ENCODE measurements at regions not wholly inside any gene's neighbourhood (a gene's known extent, or its start where the extent isn't known, plus 50 kb on each side); places are given as distances from the start of the nearest gene placed in this dataset.

- no peaks in the 10 kb centered on the region for H3K4me1 ChIP-seq
- no peaks in the 10 kb centered on the region for H3K36me3 ChIP-seq
- DNase-seq (no peak), ATAC-seq (ENCODE audit: low FRiP score in 2 of 2) (no peak)
- WGBS, 2 donors = 93% methylated on average over 3 of the region's 3 CpGs
- H3K9me3 ChIP-seq = no peaks in the 10 kb centered on the region
- TF ChIP-seq EP300 (IDR thresholded peaks at IDR 0.05) (no peak), POLR2A (IDR thresholded peaks at IDR 0.05) (no peak), POLR2AphosphoS5 (IDR thresholded peaks at IDR 0.05) (no peak), CTCF (IDR thresholded peaks at IDR 0.05) (no peak)
- no peak overlapping the region for H3K27ac ChIP-seq
- no peak overlapping the region for H3K4me3 ChIP-seq
- H3K27me3 ChIP-seq = no peaks in the 10 kb centered on the region
Measured at GRCh38 chr5:33059081-33059480, 348.0 kb downstream of the NPR3 start.

- ATAC-seq (ENCODE audit: low FRiP score in 2 of 2) (no peak), DNase-seq (no peak)
- Histone ChIP-seq H3K27ac (no peak overlapping the region), H3K4me1 (no peaks in the 10 kb centered on the region), H3K4me3 (no peak overlapping the region), H3K27me3 (no peaks in the 10 kb centered on the region), H3K9me3 (no peaks in the 10 kb centered on the region), H3K36me3 (no peaks in the 10 kb centered on the region)
- WGBS, 2 donors = 81 to 83% methylated on average over 3 of the region's 3 CpGs
- no peak for TF ChIP-seq EP300 (IDR thresholded peaks at IDR 0.05)
- no peak for TF ChIP-seq POLR2A (IDR thresholded peaks at IDR 0.05)
- no peak for TF ChIP-seq POLR2AphosphoS5 (IDR thresholded peaks at IDR 0.05)
- no peak for TF ChIP-seq CTCF (IDR thresholded peaks at IDR 0.05)
Measured at GRCh38 chr5:33065131-33065530, 354.0 kb downstream of the NPR3 start.

- Histone ChIP-seq H3K9me3 (no peaks in the 10 kb centered on the region), H3K36me3 (no peaks in the 10 kb centered on the region), H3K4me1 (no peaks in the 10 kb centered on the region), H3K27me3 (no peaks in the 10 kb centered on the region), H3K4me3 (no peak overlapping the region), H3K27ac (no peak overlapping the region)
- 23 to 42% methylated on average over 2 of the region's 2 CpGs for WGBS, 2 donors
- DNase-seq (no peak), ATAC-seq (ENCODE audit: low FRiP score in 2 of 2) (no peak)
- no peak for TF ChIP-seq POLR2AphosphoS5 (IDR thresholded peaks at IDR 0.05)
- TF ChIP-seq POLR2A (IDR thresholded peaks at IDR 0.05) = no peak
- TF ChIP-seq EP300 (IDR thresholded peaks at IDR 0.05) = no peak
- TF ChIP-seq CTCF (IDR thresholded peaks at IDR 0.05) = no peak
Measured at GRCh38 chr5:33067291-33067690, 356.2 kb downstream of the NPR3 start.

GRCh38 chr5:33068786-33069185, 357.7 kb downstream of the NPR3 start:
- no peak for TF ChIP-seq EP300 (IDR thresholded peaks at IDR 0.05)
- TF ChIP-seq CTCF (IDR thresholded peaks at IDR 0.05) = no peak
- no peak for TF ChIP-seq POLR2AphosphoS5 (IDR thresholded peaks at IDR 0.05)
- TF ChIP-seq POLR2A (IDR thresholded peaks at IDR 0.05) = no peak
- H3K4me1 ChIP-seq = no peaks in the 10 kb centered on the region
- ATAC-seq (ENCODE audit: low FRiP score in 2 of 2) = no peak
- no peaks in the 10 kb centered on the region for H3K9me3 ChIP-seq
- H3K27me3 ChIP-seq = no peaks in the 10 kb centered on the region
- DNase-seq = no peak
- H3K27ac ChIP-seq = no peak overlapping the region
- no peak overlapping the region for H3K4me3 ChIP-seq
- WGBS, 2 donors = 65 to 77% methylated on average over 1 of the region's 1 CpG
- no peaks in the 10 kb centered on the region for H3K36me3 ChIP-seq

GRCh38 chr5:33072296-33072695, 361.2 kb downstream of the NPR3 start:
- TF ChIP-seq POLR2AphosphoS5 (IDR thresholded peaks at IDR 0.05) (no peak), POLR2A (IDR thresholded peaks at IDR 0.05) (no peak), EP300 (IDR thresholded peaks at IDR 0.05) (no peak), CTCF (IDR thresholded peaks at IDR 0.05) (no peak)
- H3K36me3 ChIP-seq = no peaks in the 10 kb centered on the region
- WGBS, 2 donors = 87% methylated on average over 4 of the region's 4 CpGs
- H3K4me1 ChIP-seq = no peaks in the 10 kb centered on the region
- H3K27me3 ChIP-seq = no peaks in the 10 kb centered on the region
- H3K4me3 ChIP-seq = no peak overlapping the region
- H3K27ac ChIP-seq = no peak overlapping the region
- no peaks in the 10 kb centered on the region for H3K9me3 ChIP-seq
- ATAC-seq (ENCODE audit: low FRiP score in 2 of 2) = no peak
- no peak for DNase-seq
